A673 (cell line): ENCODE measurements at regions not wholly inside any gene's neighbourhood (a gene's known extent, or its start where the extent isn't known, plus 50 kb on each side); places are given as distances from the start of the nearest gene placed in this dataset.

ENCODE experiments used
- BruUV-seq: library from RNA; stranded (reverse); fragments of 400-500 nt; replicated peaks from 2 replicates; lab custom pipeline; 2021; lab: Mats Ljungman, UMichigan
- CTCF ChIA-PET: fragments of 300-600 bp; sonication (Branson Sonifier 250); formaldehyde crosslinking; loops from one replicate; lab custom pipeline; 2022; ENCODE audit warnings: antibody characterized with exemption; lab: Charles Lee
- POLR2A ChIA-PET: fragments of 300-600 bp; sonication (Branson Sonifier 250); formaldehyde crosslinking; loops from one replicate; lab custom pipeline; 2022; ENCODE audit warnings: antibody characterized with exemption; ENCODE audit not compliant: low non-redundant PET; lab: Charles Lee
- DNase-seq: peaks from one replicate; pipeline ENCODE4 v3.0.0-alpha.2; 2015; ENCODE audit warnings: low spot score
- H3K27ac ChIP-seq: fragments of 200-600 bp; sonication (generic); 2 replicates; pipeline ENCODE4 v1.5.1; 2016; ENCODE audit warnings: mixed run types, low read depth, mild to moderate bottlenecking, mixed read lengths, antibody characterized with exemption, low read length; ENCODE audit not compliant: poor library complexity, severe bottlenecking
- H3K27me3 ChIP-seq: fragments of 200-600 bp; sonication (generic); replicated peaks from 2 replicates; pipeline ENCODE4 v1.6.1; 2017; ENCODE audit warnings: mixed run types, low read depth, mild to moderate bottlenecking, mixed read lengths, antibody characterized with exemption, low read length; ENCODE audit not compliant: insufficient read depth, poor library complexity
- H3K36me3 ChIP-seq: fragments of 200-600 bp; sonication (generic); 2 replicates; pipeline ENCODE4 v1.6.1; 2016; ENCODE audit warnings: mixed run types, mild to moderate bottlenecking, mixed read lengths, antibody characterized with exemption, low read length; ENCODE audit not compliant: insufficient read depth, poor library complexity, severe bottlenecking
- H3K4me1 ChIP-seq: fragments of 200-600 bp; sonication (generic); 2 replicates; pipeline ENCODE4 v1.6.1; 2017; ENCODE audit warnings: mixed run types, mild to moderate bottlenecking, mixed read lengths, antibody characterized with exemption, low read length; ENCODE audit not compliant: insufficient read depth, poor library complexity, severe bottlenecking
- H3K4me3 ChIP-seq: fragments of 200-600 bp; sonication (generic); 2 replicates; pipeline ENCODE4 v1.5.1; 2016; ENCODE audit warnings: low read depth, mixed run types, mild to moderate bottlenecking, mixed read lengths, low read length; ENCODE audit not compliant: poor library complexity, severe bottlenecking
- H3K9me3 ChIP-seq: fragments of 200-600 bp; sonication (generic); 2 replicates; pipeline ENCODE4 v1.6.1; 2016; ENCODE audit warnings: mixed run types, low read depth, mild to moderate bottlenecking, mixed read lengths, antibody characterized with exemption, low read length; ENCODE audit not compliant: poor library complexity, severe bottlenecking
- CTCF ChIP-seq: fragments of 300-800, 200-600 bp; sonication (generic); conservative IDR thresholded peaks from 2 replicates; pipeline ENCODE4 v1.5.1; 2017; ENCODE audit warnings: low read depth, mild to moderate bottlenecking, antibody characterized with exemption, low read length, moderate library complexity, mixed read lengths
- EZH2 ChIP-seq: fragments of 200-600 bp; sonication (generic); IDR thresholded peaks from 2 replicates; pipeline ENCODE4 v1.6.1; 2017; ENCODE audit warnings: borderline replicate concordance, low read depth, mild to moderate bottlenecking, mixed read lengths, antibody characterized with exemption, low read length; ENCODE audit not compliant: poor library complexity, severe bottlenecking
- intact Hi-C: fragments of 100-400 bp; cut with micrococcal nuclease; formaldehyde crosslinking; loops from one replicate; pipeline ENCODE4 v1.10.0; 2022; ENCODE audit not compliant: unreplicated experiment

GRCh38 chr10:52967806-52968795 lies 195.5 kb upstream of the MBL2 start:
- Histone ChIP-seq H3K36me3 (no peaks in the 10 kb centered on the region), H3K9me3 (no peaks in the 10 kb centered on the region), H3K4me1 (no peaks in the 10 kb centered on the region), H3K4me3 (no peak overlapping the region), H3K27ac (no peak overlapping the region), H3K27me3 (no peaks in the 10 kb centered on the region)
- POLR2A ChIA-PET = no interaction called here
- TF ChIP-seq EZH2 (no peak), CTCF (no peak)
- intact Hi-C loops = no loop called here
- no peak for DNase-seq
- no TSS peak for BruUV-seq
- CTCF ChIA-PET = no interaction called here

GRCh38 chr10:52966904-52967303 lies 194.3 kb upstream of the MBL2 start:
- no peaks in the 10 kb centered on the region for H3K36me3 ChIP-seq
- intact Hi-C loops = no loop called here
- H3K9me3 ChIP-seq = no peaks in the 10 kb centered on the region
- no TSS peak for BruUV-seq
- no peaks in the 10 kb centered on the region for H3K27me3 ChIP-seq
- POLR2A ChIA-PET = no interaction called here
- CTCF ChIA-PET = no interaction called here
- no peak for TF ChIP-seq EZH2
- no peak for TF ChIP-seq CTCF
- H3K4me1 ChIP-seq = no peaks in the 10 kb centered on the region
- H3K27ac ChIP-seq = no peak overlapping the region
- H3K4me3 ChIP-seq = no peak overlapping the region
- DNase-seq = no peak

GRCh38 chr10:52965938-52966401 lies 193.4 kb upstream of the MBL2 start:
- no TSS peak for BruUV-seq
- Histone ChIP-seq H3K36me3 (no peaks in the 10 kb centered on the region), H3K4me1 (no peaks in the 10 kb centered on the region), H3K9me3 (no peaks in the 10 kb centered on the region), H3K4me3 (no peak overlapping the region), H3K27me3 (no peaks in the 10 kb centered on the region), H3K27ac (no peak overlapping the region)
- no peak for DNase-seq
- TF ChIP-seq EZH2 = no peak
- TF ChIP-seq CTCF = no peak
- ChIA-PET CTCF (no interaction called here), POLR2A (no interaction called here)
- intact Hi-C loops = no loop called here
